GM19240 (cell line): ENCODE measurements at regions not wholly inside any gene's neighbourhood (a gene's known extent, or its start where the extent isn't known, plus 50 kb on each side); places are given as distances from the start of the nearest gene placed in this dataset.

Experiments
- DNase-seq: peaks from one replicate; pipeline ENCODE4 v3.0.0; 2011; ENCODE audit warnings: low spot score; ENCODE audit not compliant: insufficient read length

DNA sequence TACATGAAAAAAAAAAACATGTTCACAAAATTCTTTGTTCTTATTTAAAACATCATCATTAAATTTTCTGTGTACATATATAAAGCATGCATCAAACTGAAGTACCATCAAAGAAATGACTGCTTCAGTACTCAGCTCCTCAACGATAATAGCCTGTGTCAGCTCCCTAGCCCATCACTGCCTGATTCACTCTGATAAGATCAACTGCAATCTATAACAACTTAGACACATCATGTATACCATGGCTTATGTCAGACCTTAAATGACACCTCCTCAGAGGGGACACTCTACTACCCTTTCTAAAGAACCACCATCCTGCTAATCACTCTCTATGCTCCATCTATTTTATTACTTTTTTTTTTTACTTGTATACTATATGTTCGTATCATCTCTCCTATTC is 200.5 kb upstream of the TLE4 start:
- DNase-seq = no peak

GRCh38 chr9:79371948-79372555 is 199.7 kb upstream of the TLE4 start:
- DNase-seq = no peak

DNA sequence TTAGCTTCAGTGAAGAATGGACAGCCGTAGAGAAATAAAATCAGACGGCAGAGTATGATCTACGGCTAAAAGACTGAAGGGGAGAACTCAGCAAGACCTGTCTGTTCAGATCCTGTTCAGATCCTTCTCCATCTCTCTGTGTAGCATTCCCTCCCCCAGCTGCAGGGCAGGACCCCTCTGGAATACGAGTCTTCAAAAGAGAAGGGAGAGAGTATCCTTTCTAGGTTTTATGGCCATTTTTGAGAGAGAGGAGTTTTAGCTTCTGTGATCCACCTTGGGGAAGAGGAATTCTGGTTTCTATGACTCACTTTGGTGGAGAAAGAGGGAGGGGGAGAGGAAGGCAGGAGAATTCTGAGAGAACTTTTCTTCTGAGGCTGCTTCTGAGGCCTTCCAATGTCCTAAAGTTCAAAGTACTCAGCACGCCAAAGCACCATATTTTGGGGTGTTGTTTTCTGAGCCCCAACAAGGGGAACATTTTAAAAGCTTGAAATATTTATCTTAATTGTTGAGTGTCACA is 194.4 kb upstream of the TLE4 start:
- no peak for DNase-seq

GRCh38 chr9:79378107-79378506 is 193.7 kb upstream of the TLE4 start:
- no peak for DNase-seq

DNA sequence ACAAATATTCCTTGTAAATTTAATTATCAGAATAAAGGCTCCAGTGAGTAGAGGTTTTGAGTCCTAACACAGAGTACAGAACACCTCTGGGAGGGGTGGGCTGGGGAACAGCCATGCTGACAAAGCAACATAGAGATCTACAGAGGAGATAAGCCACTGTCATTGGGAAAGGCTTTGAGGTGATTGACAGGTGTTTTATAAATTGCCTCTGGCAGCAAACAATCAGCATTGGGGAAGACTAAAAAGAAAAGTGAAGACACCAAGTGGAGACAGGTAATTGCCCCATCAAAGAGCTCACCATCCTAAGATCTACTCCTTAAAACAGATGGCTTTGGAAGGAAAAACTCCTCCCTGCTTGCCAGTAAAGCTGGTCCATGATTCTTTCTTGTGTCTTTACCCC is 189.7 kb upstream of the TLE4 start:
- no peak for DNase-seq

DNA sequence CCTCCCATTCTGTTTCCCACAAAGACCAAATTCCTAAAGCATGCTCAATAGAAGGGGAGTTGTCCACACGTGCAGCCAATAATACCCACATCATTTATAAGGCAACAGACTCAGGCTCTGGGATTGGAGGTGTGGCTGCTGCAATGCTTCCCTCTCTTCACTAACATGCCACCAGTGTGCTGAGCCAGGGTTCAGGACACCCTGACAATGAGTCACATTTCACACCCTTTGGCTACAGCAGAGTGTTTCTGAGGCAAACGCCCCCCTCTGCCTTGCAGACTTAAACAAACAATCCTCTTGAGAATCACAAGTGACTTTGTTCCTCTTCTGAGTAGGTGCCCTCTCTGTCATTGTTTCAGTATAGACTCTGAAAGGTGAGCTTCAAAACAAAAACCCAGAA is 189.3 kb upstream of the TLE4 start:
- DNase-seq = no peak

GRCh38 chr9:79383096-79383495 is 188.7 kb upstream of the TLE4 start:
- no peak for DNase-seq

- DNase-seq = no peak
Observed at GRCh38 chr9:79384091-79384490, 187.7 kb upstream of the TLE4 start.

- no peak for DNase-seq
Observed at GRCh38 chr9:79384501-79384900, 187.3 kb upstream of the TLE4 start.

DNA sequence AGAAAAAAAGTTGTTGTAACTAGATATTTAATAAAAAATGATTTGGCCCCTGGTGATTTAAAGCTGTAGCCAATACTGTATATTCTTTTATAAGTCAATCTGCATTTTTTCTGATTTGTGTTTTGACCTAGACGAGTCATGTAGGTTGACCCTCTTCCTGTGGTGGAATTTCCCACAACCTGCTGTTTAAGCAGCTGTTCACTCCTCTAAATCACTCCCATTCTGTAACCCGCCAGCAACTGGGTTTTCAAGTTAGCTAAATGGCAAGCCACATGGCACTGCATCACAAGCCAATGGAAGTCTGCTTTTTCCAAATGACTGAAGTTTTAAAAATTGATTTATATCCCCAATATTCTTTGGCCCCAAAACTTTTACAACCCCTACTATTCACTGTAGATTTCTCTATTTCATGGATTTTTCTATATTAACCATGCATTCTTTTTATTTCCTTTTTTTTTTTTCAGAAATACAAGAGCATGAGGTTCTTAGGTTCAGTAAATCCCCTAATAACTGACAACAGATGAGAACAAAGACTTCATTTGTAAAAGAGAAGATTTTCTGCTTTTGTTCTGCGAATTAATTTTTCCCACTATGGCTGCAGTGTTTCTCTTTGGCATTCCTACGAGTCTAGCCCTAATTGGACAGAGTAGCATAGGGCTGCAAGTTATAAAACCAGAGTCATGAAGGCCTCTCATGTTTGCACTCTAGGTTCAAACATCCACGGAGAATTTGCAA is 184.5 kb upstream of the TLE4 start:
- no peak for DNase-seq

DNA sequence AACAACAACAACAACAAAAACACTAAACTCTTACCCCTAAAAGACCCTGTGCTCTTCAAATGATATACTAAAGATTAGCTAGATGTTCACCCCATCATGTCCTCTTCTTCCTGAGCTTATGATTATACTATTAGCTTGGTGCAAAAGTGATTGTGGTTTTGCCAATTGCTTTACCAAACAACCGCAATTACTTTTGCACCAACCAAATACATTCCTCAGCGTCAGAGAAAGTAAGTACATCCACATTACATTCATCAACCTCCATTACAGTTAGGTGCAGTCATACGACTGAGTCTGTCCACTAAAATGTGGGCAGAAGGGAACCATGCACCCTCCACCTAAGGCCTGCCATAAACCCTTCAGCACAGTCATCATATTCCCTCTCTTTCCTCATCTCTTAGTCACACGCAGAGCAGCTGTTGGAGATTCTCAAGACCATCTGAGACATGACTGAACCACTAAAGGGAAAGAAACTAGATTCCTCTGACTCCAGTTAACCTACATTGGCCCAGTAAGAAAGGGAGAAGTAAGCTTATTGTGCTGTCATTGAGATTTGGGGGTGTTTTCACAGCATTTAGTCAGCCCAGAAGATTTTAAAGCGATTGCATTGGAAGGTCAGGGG is 181.6 kb upstream of the TLE4 start:
- no peak for DNase-seq

- no peak for DNase-seq
Observed at GRCh38 chr9:79390781-79391770, 180.7 kb upstream of the TLE4 start.

- no peak for DNase-seq
Observed at GRCh38 chr9:79395228-79395627, 176.5 kb upstream of the TLE4 start.

DNA sequence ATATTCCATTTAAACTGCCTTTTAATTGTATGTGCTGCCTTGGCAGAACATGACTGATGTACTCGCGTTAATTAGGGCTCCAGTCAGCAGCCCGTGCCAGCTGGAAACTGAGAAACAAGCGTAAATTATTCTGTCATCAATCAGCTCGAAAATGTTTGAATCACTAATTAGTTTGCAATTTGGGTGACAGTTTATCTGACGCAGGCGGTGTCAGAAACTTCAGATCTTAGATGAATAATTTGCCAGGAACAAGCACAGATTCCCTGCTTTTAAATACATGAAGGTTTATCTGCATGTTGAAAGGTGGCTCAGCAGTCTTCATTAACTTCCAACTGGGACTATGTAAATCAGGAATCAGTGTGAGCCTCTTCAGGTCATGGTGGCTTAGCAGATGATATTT is 176.0 kb upstream of the TLE4 start:
- no peak for DNase-seq

- DNase-seq = no peak
Observed at GRCh38 chr9:79396168-79396567, 175.6 kb upstream of the TLE4 start.

GRCh38 chr9:79403495-79403894 is 168.3 kb upstream of the TLE4 start:
- no peak for DNase-seq

DNA sequence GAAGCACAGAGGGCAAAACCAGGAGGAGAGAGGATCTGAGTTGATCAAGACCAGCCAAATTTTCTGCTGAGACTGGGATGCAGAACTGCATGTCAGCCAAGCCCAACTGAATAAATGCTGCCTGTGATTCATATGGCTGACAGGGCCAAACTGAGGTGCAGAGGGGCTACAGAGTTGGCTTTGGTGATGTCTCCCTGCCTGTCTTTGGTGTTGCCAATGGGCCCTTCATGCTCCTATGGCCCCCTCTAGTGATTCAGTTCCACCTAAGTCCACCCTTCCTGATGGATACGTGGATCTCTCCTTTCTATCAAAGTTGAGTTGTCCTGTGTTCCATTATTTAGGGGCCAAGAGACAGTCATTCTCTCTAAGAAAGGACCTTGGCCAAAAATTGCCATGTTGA is 163.6 kb upstream of the TLE4 start:
- no peak for DNase-seq

DNA sequence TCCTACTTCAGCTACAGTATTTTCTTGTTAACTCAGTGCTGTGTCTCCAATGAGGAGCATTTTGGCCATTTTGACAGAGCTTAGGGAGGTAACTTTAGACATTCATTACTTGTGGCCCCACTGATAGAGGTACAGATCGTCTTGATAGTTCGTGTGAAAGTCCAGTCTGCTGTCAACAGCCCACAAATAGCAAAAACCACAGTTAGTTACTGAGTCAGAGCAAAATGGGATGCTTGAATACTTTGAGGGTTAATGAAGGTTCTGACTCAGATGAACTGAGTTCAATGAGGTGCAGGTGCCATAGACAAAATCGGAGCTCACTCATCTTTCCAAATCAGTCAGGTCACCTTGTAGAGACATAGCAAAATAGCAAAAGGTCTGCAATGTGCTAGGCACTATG is 163.1 kb upstream of the TLE4 start:
- no peak for DNase-seq

DNA sequence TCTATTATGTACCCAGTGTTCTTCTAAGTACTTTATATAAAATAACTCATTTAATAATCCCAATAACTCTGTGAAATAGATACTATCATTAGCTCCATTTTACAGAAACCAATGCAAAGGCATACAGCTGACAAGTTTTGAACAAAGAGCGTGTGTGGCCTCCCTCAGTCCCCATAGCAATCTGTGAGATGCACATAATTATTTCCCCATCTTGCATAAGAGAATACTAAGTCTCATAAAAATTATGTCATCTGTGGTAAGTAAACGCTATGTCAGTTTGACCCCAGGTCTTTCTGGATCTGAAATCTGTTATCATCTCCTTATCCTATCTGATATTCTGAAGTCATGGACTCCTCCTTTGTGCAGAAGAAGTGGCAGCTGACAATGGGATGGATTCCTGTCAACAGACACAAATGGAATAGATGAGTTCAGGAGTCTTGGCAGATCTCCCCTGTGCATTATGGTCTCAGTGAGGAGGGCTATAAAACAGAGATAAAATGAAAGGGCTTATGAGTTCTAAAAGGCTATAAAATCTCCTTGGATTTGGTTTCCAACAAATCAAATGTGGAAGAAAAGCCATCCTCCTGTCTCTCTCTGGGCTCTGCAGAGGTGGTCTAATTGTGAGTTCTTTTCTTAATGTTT is 162.5 kb upstream of the TLE4 start:
- no peak for DNase-seq

DNA sequence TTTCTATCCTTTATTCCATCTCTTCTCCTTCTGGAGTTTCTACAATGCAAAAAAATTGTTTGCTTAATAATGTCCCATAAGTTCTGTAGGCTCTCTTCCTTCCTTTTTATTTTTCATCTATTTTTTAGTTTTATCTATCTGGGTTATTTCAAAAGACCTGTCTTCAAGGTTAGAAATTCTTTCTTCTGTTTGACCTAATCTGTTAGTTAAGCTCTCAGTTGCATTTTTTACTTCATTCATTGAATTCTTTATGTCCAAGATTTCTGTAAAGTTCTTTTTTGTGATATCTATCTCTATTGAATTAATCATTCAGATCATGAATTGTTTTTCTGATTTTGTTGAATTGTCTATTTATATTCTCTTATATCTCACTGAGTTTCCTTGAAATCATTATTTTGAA is 145.9 kb upstream of the TLE4 start:
- DNase-seq = no peak

DNA sequence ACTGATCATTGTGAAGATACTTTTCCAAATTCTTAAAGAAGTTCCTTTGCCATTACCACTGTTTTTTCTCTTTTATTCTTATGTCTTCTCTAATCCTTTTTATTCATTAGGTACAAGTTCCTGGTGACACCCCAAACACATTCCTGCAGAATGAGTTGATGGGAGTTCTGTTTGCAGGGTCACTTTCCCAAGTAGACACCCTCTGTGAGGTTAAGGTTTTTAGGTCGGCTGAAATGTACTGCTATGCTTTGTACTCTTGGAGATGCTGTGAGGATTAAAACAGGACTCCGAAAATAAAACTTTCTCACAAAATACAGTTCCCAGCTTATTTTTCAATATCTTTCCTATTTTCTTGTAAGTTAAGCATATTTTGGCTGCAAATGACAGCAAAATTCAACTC is 143.3 kb upstream of the TLE4 start:
- DNase-seq = no peak
